ENCODE measurements at regions not wholly inside any gene's neighbourhood (a gene's known extent, or its start where the extent isn't known, plus 50 kb on each side); places are given as distances from the start of the nearest gene placed in this dataset.

DNA sequence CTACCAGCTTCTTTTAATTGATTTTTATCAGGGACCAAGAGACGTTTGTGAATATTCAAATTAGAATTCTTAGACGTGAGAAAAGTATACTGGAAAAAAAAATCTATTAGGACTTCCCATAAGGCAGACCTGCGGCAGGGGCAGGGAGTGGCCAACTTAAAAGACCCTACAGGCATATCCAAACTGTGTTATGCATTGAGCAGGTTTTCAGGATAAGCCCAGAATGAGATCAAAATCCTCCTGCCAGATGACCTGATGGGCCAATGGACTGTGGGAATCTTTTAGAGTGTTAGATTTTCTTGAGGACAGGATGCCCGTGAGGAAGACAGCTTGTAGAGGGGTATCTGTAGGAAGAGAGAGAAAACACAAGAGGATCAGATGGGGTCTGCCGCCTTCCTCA, 391.5 kb downstream of the CD83 start:
- DNase-seq (no peak), ATAC-seq (no peak)
- no peaks in the 10 kb centered on the region for H3K27me3 ChIP-seq
- intact Hi-C loops (cut with DNase I; ENCODE audit: low total_unique reads), result no loop called here
- H3K4me1 ChIP-seq, result no peaks in the 10 kb centered on the region
- no peaks in the 10 kb centered on the region for H3K36me3 ChIP-seq
- TF ChIP-seq, protein P1, sequence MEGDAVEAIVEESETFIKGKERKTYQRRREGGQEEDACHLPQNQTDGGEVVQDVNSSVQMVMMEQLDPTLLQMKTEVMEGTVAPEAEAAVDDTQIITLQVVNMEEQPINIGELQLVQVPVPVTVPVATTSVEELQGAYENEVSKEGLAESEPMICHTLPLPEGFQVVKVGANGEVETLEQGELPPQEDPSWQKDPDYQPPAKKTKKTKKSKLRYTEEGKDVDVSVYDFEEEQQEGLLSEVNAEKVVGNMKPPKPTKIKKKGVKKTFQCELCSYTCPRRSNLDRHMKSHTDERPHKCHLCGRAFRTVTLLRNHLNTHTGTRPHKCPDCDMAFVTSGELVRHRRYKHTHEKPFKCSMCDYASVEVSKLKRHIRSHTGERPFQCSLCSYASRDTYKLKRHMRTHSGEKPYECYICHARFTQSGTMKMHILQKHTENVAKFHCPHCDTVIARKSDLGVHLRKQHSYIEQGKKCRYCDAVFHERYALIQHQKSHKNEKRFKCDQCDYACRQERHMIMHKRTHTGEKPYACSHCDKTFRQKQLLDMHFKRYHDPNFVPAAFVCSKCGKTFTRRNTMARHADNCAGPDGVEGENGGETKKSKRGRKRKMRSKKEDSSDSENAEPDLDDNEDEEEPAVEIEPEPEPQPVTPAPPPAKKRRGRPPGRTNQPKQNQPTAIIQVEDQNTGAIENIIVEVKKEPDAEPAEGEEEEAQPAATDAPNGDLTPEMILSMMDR (IDR thresholded peaks at IDR 0.05 in 4 of 5, conservative IDR thresholded peaks at IDR 0.05 in 1 of 5), result no peak
- no peak for TF ChIP-seq POLR2A (IDR thresholded peaks at IDR 0.05)
- no peaks in the 10 kb centered on the region for H3K9me3 ChIP-seq
- in situ Hi-C loops (cut with MboI; ENCODE audit: low sequenced_read_pairs in 4 of 4), result no loop called here
- no peak overlapping the region for H3K4me3 ChIP-seq
- H3K27ac ChIP-seq, result no peak overlapping the region

GRCh38 chr6:14510038-14510437, 392.5 kb downstream of the CD83 start:
- no peaks in the 10 kb centered on the region for H3K4me1 ChIP-seq
- intact Hi-C loops (cut with DNase I; ENCODE audit: low total_unique reads) (no loop called here), in situ Hi-C loops (cut with MboI; ENCODE audit: low sequenced_read_pairs in 4 of 4) (no loop called here)
- DNase-seq (no peak), ATAC-seq (no peak)
- no peak overlapping the region for H3K27ac ChIP-seq
- H3K27me3 ChIP-seq, result no peaks in the 10 kb centered on the region
- H3K4me3 ChIP-seq, result no peak overlapping the region
- TF ChIP-seq, protein P1 (IDR thresholded peaks at IDR 0.05 in 4 of 5, conservative IDR thresholded peaks at IDR 0.05 in 1 of 5), result no peak
- no peak for TF ChIP-seq POLR2A (IDR thresholded peaks at IDR 0.05)
- no peaks in the 10 kb centered on the region for H3K36me3 ChIP-seq
- H3K9me3 ChIP-seq, result no peaks in the 10 kb centered on the region

- DNase-seq (no peak), ATAC-seq (no peak)
- no peaks in the 10 kb centered on the region for H3K36me3 ChIP-seq
- in situ Hi-C loops (cut with MboI; ENCODE audit: low sequenced_read_pairs in 4 of 4), result no loop called here
- no peak overlapping the region for H3K4me3 ChIP-seq
- no peak for TF ChIP-seq POLR2A (IDR thresholded peaks at IDR 0.05)
- TF ChIP-seq, protein P1 (IDR thresholded peaks at IDR 0.05 in 4 of 5, conservative IDR thresholded peaks at IDR 0.05 in 1 of 5), result no peak
- intact Hi-C loops (cut with DNase I; ENCODE audit: low total_unique reads), result no loop called here
- H3K9me3 ChIP-seq, result no peaks in the 10 kb centered on the region
- H3K27me3 ChIP-seq, result no peaks in the 10 kb centered on the region
- no peak overlapping the region for H3K27ac ChIP-seq
- no peaks in the 10 kb centered on the region for H3K4me1 ChIP-seq
Measured at GRCh38 chr6:14511061-14511586, 393.6 kb downstream of the CD83 start.

GRCh38 chr6:14512246-14512645, 394.7 kb downstream of the CD83 start:
- Histone ChIP-seq H3K9me3 (no peaks in the 10 kb centered on the region), H3K27ac (no peak overlapping the region), H3K36me3 (no peaks in the 10 kb centered on the region), H3K27me3 (no peaks in the 10 kb centered on the region), H3K4me3 (no peak overlapping the region), H3K4me1 (no peaks in the 10 kb centered on the region)
- ATAC-seq (no peak), DNase-seq (no peak)
- in situ Hi-C loops (cut with MboI; ENCODE audit: low sequenced_read_pairs in 4 of 4) (no loop called here), intact Hi-C loops (cut with DNase I; ENCODE audit: low total_unique reads) (no loop called here)
- TF ChIP-seq, protein P1 (IDR thresholded peaks at IDR 0.05 in 4 of 5, conservative IDR thresholded peaks at IDR 0.05 in 1 of 5), result no peak
- TF ChIP-seq POLR2A (IDR thresholded peaks at IDR 0.05), result no peak
